Ishikawa (cell line): ENCODE measurements at regions not wholly inside any gene's neighbourhood (a gene's known extent, or its start where the extent isn't known, plus 50 kb on each side); places are given as distances from the start of the nearest gene placed in this dataset.

ENCODE experiments used
- CEBPB ChIP-seq: IDR thresholded peaks from 2 replicates; pipeline ENCODE4 v1.6.1; 2012
- CREB1 ChIP-seq: IDR thresholded peaks from 2 replicates; pipeline ENCODE4 v1.6.1; 2012; ENCODE audit warnings: low read depth
- EGR1 ChIP-seq: IDR thresholded peaks from 2 replicates; pipeline ENCODE4 v1.6.1; 2012
- EP300 ChIP-seq: IDR thresholded peaks from 2 replicates; pipeline ENCODE4 v1.6.1; 2012; ENCODE audit warnings: borderline replicate concordance
- FOXM1 ChIP-seq: IDR thresholded peaks from 2 replicates; pipeline ENCODE4 v1.6.1; 2012; ENCODE audit warnings: low read depth, borderline replicate concordance
- MAX ChIP-seq: IDR thresholded peaks from 2 replicates; pipeline ENCODE4 v1.6.1; 2012
- NFIC ChIP-seq: IDR thresholded peaks from 2 replicates; pipeline ENCODE4 v1.6.1; 2012
- RAD21 ChIP-seq: IDR thresholded peaks from 2 replicates; pipeline ENCODE4 v1.6.1; 2012; ENCODE audit warnings: low read depth
- REST ChIP-seq: IDR thresholded peaks from 2 replicates; pipeline ENCODE4 v1.6.1; 2012; ENCODE audit warnings: low read depth, mild to moderate bottlenecking
- TAF1 ChIP-seq: IDR thresholded peaks from 2 replicates; pipeline ENCODE4 v1.6.1; 2012; ENCODE audit warnings: low read depth, mild to moderate bottlenecking
- TCF12 ChIP-seq: IDR thresholded peaks from 2 replicates; pipeline ENCODE4 v1.6.1; 2012; ENCODE audit warnings: low read depth
- TEAD4 ChIP-seq: IDR thresholded peaks from 2 replicates; pipeline ENCODE4 v1.6.1; 2012
- USF1 ChIP-seq: IDR thresholded peaks from 2 replicates; pipeline ENCODE4 v1.6.1; 2012
- YY1 ChIP-seq: IDR thresholded peaks from 2 replicates; pipeline ENCODE4 v1.6.1; 2012; ENCODE audit warnings: low read depth
- ZBTB7A ChIP-seq: IDR thresholded peaks from 2 replicates; pipeline ENCODE4 v1.6.1; 2012; ENCODE audit warnings: low read depth

GRCh38 chr2:21970971-21971370 lies 847.2 kb downstream of the TDRD15 start:
- TF ChIP-seq RAD21: no peak
- no peak for TF ChIP-seq EP300
- TF ChIP-seq CEBPB: no peak
- no peak for TF ChIP-seq YY1
- no peak for TF ChIP-seq TCF12
- TF ChIP-seq CREB1: no peak
- TF ChIP-seq NFIC: no peak
- no peak for TF ChIP-seq EGR1

GRCh38 chr2:21972586-21972985 lies 848.8 kb downstream of the TDRD15 start:
- TF ChIP-seq FOXM1 (no peak), CEBPB (no peak), TEAD4 (no peak), TCF12 (no peak), CREB1 (no peak), TAF1 (no peak), ZBTB7A (no peak), EGR1 (no peak), EP300 (no peak), RAD21 (no peak), YY1 (no peak), NFIC (no peak), USF1 (no peak), MAX (no peak)

GRCh38 chr2:21981127-21981526 lies 857.4 kb downstream of the TDRD15 start:
- no peak for TF ChIP-seq TCF12
- TF ChIP-seq EP300: no peak
- TF ChIP-seq YY1: no peak
- TF ChIP-seq REST: no peak
- no peak for TF ChIP-seq CREB1
- no peak for TF ChIP-seq RAD21
- TF ChIP-seq NFIC: no peak
- TF ChIP-seq ZBTB7A: no peak
- TF ChIP-seq USF1: no peak
- TF ChIP-seq CEBPB: no peak
- no peak for TF ChIP-seq TEAD4
- TF ChIP-seq FOXM1: no peak
- TF ChIP-seq MAX: no peak
- no peak for TF ChIP-seq EGR1
- TF ChIP-seq TAF1: no peak

- TF ChIP-seq TAF1 (no peak), CREB1 (no peak), FOXM1 (no peak), NFIC (no peak), TEAD4 (no peak), ZBTB7A (no peak), YY1 (no peak), USF1 (no peak), MAX (no peak), TCF12 (no peak)
Observed at GRCh38 chr2:21993002-21993401, 869.2 kb downstream of the TDRD15 start.

GRCh38 chr2:21996339-21996738 lies 872.6 kb downstream of the TDRD15 start:
- TF ChIP-seq YY1: no peak
- no peak for TF ChIP-seq ZBTB7A
- no peak for TF ChIP-seq RAD21
- no peak for TF ChIP-seq REST
- TF ChIP-seq MAX: no peak
- no peak for TF ChIP-seq FOXM1
- TF ChIP-seq TCF12: no peak
- no peak for TF ChIP-seq CEBPB
- TF ChIP-seq TAF1: no peak
- TF ChIP-seq USF1: no peak
- TF ChIP-seq NFIC: no peak
- TF ChIP-seq EGR1: no peak
- no peak for TF ChIP-seq TEAD4
- TF ChIP-seq CREB1: no peak
- TF ChIP-seq EP300: no peak
